Panc1 (cell line): ENCODE measurements at regions not wholly inside any gene's neighbourhood (a gene's known extent, or its start where the extent isn't known, plus 50 kb on each side); places are given as distances from the start of the nearest gene placed in this dataset.

ENCODE experiments used
- ATAC-seq: fragments of 200-7000 bp; cut with Tn5 transposase; 2 replicates; pipeline ENCODE4 v1.9.1; 2020; ENCODE audit warnings: mild to moderate bottlenecking, moderate library complexity
- BruUV-seq: library from RNA; stranded (reverse); fragments of 400-500 nt; replicated peaks from 2 replicates; lab custom pipeline; 2021; lab: Mats Ljungman, UMichigan
- CTCF ChIA-PET: fragments of 300-600 bp; sonication (Branson Sonifier 250); formaldehyde crosslinking; loops from one replicate; lab custom pipeline; 2022; ENCODE audit warnings: antibody characterized with exemption; lab: Charles Lee
- POLR2A ChIA-PET: fragments of 300-600 bp; sonication (Branson Sonifier 250); formaldehyde crosslinking; loops from one replicate; lab custom pipeline; 2022; ENCODE audit warnings: antibody characterized with exemption; lab: Charles Lee
- DNase-seq: peaks from one replicate; pipeline ENCODE4 v3.0.0-alpha.2; 2010; ENCODE audit warnings: low read depth, low spot score
- H3K27ac ChIP-seq: 2 replicates; pipeline ENCODE4 v1.5.1; 2011; ENCODE audit warnings: mild to moderate bottlenecking, low read length, inconsistent platforms
- H3K27me3 ChIP-seq: fragments of 200-500 bp; sonication (Bioruptor generic); 2 replicates; pipeline ENCODE4 v1.6.0; 2014; ENCODE audit warnings: low read length, inconsistent platforms; ENCODE audit not compliant: control insufficient read depth, insufficient read depth
- H3K36me3 ChIP-seq: fragments of 200-500 bp; sonication (Bioruptor generic); 2 replicates; pipeline ENCODE4 v1.5.1; 2014; ENCODE audit warnings: inconsistent platforms, mild to moderate bottlenecking, low read length, moderate library complexity; ENCODE audit not compliant: control insufficient read depth, insufficient read depth
- H3K4me1 ChIP-seq: 2 replicates; pipeline ENCODE4 v1.5.1; 2011; ENCODE audit warnings: inconsistent platforms, mild to moderate bottlenecking, low read length, moderate library complexity; ENCODE audit not compliant: control insufficient read depth, insufficient read depth
- H3K4me3 ChIP-seq, 2 experiments: 2 replicates each; pipeline ENCODE4 v1.5.1; 2011 to 2012; ENCODE audit warnings: low read depth in 2 of 2, low read length in 2 of 2, mild to moderate bottlenecking in 2 of 2, inconsistent platforms in 1 of 2, moderate library complexity in 1 of 2
- H3K9me3 ChIP-seq: fragments of 200-500 bp; sonication (Bioruptor generic); 2 replicates; pipeline ENCODE4 v1.5.1; 2014; ENCODE audit warnings: low read depth, mild to moderate bottlenecking, inconsistent platforms, low read length, moderate library complexity; ENCODE audit not compliant: control insufficient read depth, insufficient read depth
- POLR2AphosphoS5 ChIP-seq: IDR thresholded peaks from 2 replicates; pipeline ENCODE4 v1.6.1; 2012; ENCODE audit warnings: mild to moderate bottlenecking, low read depth, low read length, moderate library complexity
- SIN3A ChIP-seq: IDR thresholded peaks from 2 replicates; pipeline ENCODE4 v1.6.1; 2012; ENCODE audit warnings: low read depth, mild to moderate bottlenecking, low read length, moderate library complexity, borderline replicate concordance; ENCODE audit not compliant: insufficient read depth
- TCF7L2 ChIP-seq: IDR thresholded peaks from 2 replicates; pipeline ENCODE4 v1.6.1; 2011; ENCODE audit warnings: mild to moderate bottlenecking, low read depth, low read length, inconsistent platforms
- in situ Hi-C: cut with HindIII; loops from 2 replicates; pipeline ENCODE4 v1.10.0; 2016; ENCODE audit warnings: low sequenced_read_pairs, low pct_unique_long_range_greater_than_20kb
- intact Hi-C: fragments of 100-400 bp; cut with micrococcal nuclease; formaldehyde crosslinking; loops from one replicate; pipeline ENCODE4 v1.10.0; 2022; ENCODE audit not compliant: unreplicated experiment
- TF ChIP-seq, protein P1 (sequence below): fragments of 450-650 bp; IDR thresholded peaks from 2 replicates; pipeline ENCODE4 v1.5.1; 2017; ENCODE audit warnings: mild to moderate bottlenecking
- TF ChIP-seq, protein P2 (sequence below), 2 experiments: IDR thresholded peaks; 2 replicates each; pipeline ENCODE4 v1.6.1; 2011 to 2012; ENCODE audit warnings: low read depth in 2 of 2, control low read depth in 1 of 2, low read length in 1 of 2, mild to moderate bottlenecking in 1 of 2, moderate library complexity in 1 of 2; ENCODE audit not compliant: insufficient read depth in 1 of 2

DNA sequence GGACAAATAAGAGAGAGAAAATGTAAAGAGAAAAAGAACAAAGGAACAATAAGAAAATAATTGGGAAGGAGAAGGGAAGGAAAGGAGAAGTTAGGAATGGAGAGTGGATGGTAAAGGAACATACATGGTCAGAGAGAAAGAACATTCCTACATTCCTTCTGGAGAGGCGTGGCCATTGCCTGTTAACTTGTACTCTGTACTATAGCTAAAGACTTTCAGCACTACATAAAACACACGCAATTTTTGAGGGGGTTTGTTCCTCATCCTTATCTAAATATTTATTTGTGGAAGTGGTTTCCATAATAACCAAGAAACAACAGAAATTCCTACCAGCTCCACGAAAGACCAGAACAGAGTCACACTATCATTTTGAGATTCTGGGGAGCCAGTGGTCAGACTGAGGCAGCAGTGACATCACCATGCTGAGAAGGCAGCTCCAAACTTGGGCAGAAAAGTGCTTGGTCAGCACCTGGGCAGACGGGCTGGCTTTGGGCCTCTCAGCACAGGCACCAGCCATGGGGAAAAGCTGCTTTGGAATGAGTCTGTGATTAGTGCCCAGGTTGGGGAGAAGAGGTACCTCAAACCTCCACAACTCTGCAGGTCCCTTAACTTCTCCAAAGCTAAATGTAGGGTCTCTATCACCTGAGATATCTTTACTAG, 125.9 kb upstream of the NTF3 start:
- TF ChIP-seq POLR2AphosphoS5 = no peak
- TF ChIP-seq, protein P1, sequence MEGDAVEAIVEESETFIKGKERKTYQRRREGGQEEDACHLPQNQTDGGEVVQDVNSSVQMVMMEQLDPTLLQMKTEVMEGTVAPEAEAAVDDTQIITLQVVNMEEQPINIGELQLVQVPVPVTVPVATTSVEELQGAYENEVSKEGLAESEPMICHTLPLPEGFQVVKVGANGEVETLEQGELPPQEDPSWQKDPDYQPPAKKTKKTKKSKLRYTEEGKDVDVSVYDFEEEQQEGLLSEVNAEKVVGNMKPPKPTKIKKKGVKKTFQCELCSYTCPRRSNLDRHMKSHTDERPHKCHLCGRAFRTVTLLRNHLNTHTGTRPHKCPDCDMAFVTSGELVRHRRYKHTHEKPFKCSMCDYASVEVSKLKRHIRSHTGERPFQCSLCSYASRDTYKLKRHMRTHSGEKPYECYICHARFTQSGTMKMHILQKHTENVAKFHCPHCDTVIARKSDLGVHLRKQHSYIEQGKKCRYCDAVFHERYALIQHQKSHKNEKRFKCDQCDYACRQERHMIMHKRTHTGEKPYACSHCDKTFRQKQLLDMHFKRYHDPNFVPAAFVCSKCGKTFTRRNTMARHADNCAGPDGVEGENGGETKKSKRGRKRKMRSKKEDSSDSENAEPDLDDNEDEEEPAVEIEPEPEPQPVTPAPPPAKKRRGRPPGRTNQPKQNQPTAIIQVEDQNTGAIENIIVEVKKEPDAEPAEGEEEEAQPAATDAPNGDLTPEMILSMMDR = no peak
- in situ Hi-C loops = no loop called here
- Histone ChIP-seq H3K36me3 (no peaks in the 10 kb centered on the region), H3K27ac (no peak overlapping the region), H3K27me3 (no peaks in the 10 kb centered on the region), H3K4me3 (no peak overlapping the region), H3K4me1 (no peaks in the 10 kb centered on the region), H3K9me3 (no peaks in the 10 kb centered on the region)
- no TSS peak for BruUV-seq
- POLR2A ChIA-PET = no interaction called here
- no peak for ATAC-seq
- intact Hi-C loops = no loop called here
- DNase-seq = no peak
- CTCF ChIA-PET = no interaction called here

DNA sequence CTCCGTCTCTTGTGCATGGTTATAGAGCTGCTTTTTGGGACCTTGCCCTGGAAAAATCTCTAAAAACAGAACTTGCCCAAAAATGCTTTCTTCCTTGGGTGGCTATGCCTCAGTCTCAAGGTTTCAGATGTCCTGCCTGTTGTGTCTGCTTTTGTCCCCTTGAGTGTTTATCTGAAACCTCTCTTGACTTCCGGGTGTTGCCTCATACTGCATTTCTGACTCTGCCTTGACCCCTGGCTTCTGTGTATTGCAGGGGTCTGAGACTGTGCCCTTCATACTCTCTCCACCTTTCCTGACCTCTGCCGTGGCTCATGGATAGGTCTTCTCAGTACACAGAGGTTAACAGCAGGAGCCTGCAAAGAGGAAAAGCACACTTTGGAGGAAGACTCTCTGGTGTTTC, 124.8 kb upstream of the NTF3 start:
- Histone ChIP-seq H3K27ac (no peak overlapping the region), H3K4me3 (no peak overlapping the region), H3K4me1 (no peaks in the 10 kb centered on the region), H3K36me3 (no peaks in the 10 kb centered on the region), H3K27me3 (no peaks in the 10 kb centered on the region), H3K9me3 (no peaks in the 10 kb centered on the region)
- in situ Hi-C loops (no loop called here), intact Hi-C loops (no loop called here)
- no peak for TF ChIP-seq POLR2AphosphoS5
- ATAC-seq (no peak), DNase-seq (no peak)
- ChIA-PET POLR2A (no interaction called here), CTCF (interaction anchor here (0.6 kb wide), 1 partner anchor 19 kb away, joined by 3 read pairs; no protein-coding TSS in a partner anchor)
- BruUV-seq = no TSS peak

DNA sequence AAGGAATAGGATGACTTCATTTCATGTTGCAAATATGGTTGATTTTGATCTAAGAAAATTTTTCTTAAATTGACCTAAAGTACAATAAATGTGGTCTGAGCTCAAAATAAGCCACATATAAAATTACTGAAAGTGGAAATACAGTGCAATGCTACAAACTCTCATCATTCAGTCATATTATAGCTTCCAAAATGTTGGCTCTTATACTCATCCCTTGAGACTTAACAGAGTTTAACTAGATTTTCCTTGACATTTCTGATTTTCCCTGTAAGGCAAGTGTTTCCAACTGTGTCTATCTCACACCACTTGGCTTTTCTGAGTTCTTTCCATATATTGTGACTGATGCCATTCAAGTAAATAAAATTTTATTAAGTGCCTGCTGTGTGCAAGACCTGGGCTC, 123.7 kb upstream of the NTF3 start:
- Histone ChIP-seq H3K27ac (no peak overlapping the region), H3K36me3 (no peaks in the 10 kb centered on the region), H3K4me1 (no peaks in the 10 kb centered on the region), H3K4me3 (no peak overlapping the region), H3K9me3 (no peaks in the 10 kb centered on the region), H3K27me3 (no peaks in the 10 kb centered on the region)
- CTCF ChIA-PET = no interaction called here
- no peak for DNase-seq
- BruUV-seq = no TSS peak
- intact Hi-C loops (no loop called here), in situ Hi-C loops (no loop called here)
- ATAC-seq = no peak
- POLR2A ChIA-PET = no interaction called here
- TF ChIP-seq, protein P1 = no peak

DNA sequence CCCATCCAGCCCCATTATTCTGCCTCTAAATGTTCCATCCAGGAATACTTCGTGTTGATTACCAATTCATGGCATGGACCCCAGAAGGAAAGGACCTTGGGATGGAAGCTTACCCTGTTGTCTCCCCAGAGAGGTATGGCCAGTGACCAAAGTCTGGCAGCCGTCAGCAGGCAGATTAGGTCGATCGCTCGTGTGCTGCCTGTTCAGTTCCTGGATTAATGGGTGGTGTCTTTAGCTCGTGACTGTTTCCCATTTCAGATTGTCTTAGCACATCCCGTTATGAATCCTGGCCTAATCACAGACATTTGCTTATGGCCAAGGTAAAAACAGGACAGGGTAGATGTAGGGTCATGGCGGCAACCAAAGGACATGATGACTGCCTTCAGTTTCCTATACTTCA, 122.9 kb upstream of the NTF3 start:
- ChIA-PET POLR2A (no interaction called here), CTCF (no interaction called here)
- ATAC-seq (no peak), DNase-seq (no peak)
- Histone ChIP-seq H3K9me3 (no peaks in the 10 kb centered on the region), H3K36me3 (no peaks in the 10 kb centered on the region), H3K27me3 (no peaks in the 10 kb centered on the region), H3K27ac (no peak overlapping the region), H3K4me1 (no peaks in the 10 kb centered on the region), H3K4me3 (no peak overlapping the region)
- TF ChIP-seq, protein P1 = no peak
- TF ChIP-seq POLR2AphosphoS5 (no peak), TCF7L2 (no peak), SIN3A (no peak)
- TF ChIP-seq, protein P2, sequence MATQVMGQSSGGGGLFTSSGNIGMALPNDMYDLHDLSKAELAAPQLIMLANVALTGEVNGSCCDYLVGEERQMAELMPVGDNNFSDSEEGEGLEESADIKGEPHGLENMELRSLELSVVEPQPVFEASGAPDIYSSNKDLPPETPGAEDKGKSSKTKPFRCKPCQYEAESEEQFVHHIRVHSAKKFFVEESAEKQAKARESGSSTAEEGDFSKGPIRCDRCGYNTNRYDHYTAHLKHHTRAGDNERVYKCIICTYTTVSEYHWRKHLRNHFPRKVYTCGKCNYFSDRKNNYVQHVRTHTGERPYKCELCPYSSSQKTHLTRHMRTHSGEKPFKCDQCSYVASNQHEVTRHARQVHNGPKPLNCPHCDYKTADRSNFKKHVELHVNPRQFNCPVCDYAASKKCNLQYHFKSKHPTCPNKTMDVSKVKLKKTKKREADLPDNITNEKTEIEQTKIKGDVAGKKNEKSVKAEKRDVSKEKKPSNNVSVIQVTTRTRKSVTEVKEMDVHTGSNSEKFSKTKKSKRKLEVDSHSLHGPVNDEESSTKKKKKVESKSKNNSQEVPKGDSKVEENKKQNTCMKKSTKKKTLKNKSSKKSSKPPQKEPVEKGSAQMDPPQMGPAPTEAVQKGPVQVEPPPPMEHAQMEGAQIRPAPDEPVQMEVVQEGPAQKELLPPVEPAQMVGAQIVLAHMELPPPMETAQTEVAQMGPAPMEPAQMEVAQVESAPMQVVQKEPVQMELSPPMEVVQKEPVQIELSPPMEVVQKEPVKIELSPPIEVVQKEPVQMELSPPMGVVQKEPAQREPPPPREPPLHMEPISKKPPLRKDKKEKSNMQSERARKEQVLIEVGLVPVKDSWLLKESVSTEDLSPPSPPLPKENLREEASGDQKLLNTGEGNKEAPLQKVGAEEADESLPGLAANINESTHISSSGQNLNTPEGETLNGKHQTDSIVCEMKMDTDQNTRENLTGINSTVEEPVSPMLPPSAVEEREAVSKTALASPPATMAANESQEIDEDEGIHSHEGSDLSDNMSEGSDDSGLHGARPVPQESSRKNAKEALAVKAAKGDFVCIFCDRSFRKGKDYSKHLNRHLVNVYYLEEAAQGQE (IDR thresholded peaks at IDR 0.05; ENCODE audit: insufficient read depth in 1 of 2, low read depth in 2 of 2, low read length in 1 of 2) = no peak
- intact Hi-C loops = no loop called here
- in situ Hi-C loops = no loop called here
- no TSS peak for BruUV-seq
